Peyer's patch (tissue), 4 donors: ENCODE measurements at regions not wholly inside any gene's neighbourhood (a gene's known extent, or its start where the extent isn't known, plus 50 kb on each side); places are given as distances from the start of the nearest gene placed in this dataset.

Experiments
- POLR2A ChIP-seq, 2 donors: fragments of 450-650 bp; IDR thresholded peaks; one replicate each; pipeline ENCODE4 v1.5.1; 2017; ENCODE audit warnings: antibody characterized with exemption in 2 of 2, mild to moderate bottlenecking in 2 of 2, moderate library complexity in 2 of 2
- TF ChIP-seq, protein P1 (sequence below), 6 experiments: fragments of 450-650 bp in 4 of 6; fragments of 200-600 bp in 2 of 6; sonication (generic) in 1 of 6; IDR thresholded peaks; one replicate each; pipeline ENCODE4 v1.5.1; 2017 to 2019; ENCODE audit warnings: antibody characterized with exemption in 6 of 6, mild to moderate bottlenecking in 3 of 6, moderate library complexity in 1 of 6

DNA sequence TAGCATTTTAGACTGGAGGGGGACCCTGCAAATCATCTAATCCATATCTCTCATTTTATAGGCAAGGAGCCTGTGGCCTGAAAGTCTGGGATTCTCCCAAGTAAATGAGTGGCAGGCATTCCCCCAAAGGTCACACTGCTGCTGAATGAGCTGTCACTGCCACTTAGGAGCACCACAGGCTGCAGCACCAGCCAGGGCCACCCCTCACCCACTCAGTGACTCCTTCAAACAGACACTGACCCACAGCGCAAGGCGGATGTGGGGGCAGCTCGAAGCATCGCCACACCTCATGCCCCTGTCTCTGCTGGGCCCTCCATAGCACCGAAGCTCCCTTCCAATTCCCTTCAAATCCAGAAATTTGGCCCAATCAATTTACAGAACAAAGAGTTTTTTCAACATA is 119.9 kb upstream of the ARID1B start:
- TF ChIP-seq, protein P1, sequence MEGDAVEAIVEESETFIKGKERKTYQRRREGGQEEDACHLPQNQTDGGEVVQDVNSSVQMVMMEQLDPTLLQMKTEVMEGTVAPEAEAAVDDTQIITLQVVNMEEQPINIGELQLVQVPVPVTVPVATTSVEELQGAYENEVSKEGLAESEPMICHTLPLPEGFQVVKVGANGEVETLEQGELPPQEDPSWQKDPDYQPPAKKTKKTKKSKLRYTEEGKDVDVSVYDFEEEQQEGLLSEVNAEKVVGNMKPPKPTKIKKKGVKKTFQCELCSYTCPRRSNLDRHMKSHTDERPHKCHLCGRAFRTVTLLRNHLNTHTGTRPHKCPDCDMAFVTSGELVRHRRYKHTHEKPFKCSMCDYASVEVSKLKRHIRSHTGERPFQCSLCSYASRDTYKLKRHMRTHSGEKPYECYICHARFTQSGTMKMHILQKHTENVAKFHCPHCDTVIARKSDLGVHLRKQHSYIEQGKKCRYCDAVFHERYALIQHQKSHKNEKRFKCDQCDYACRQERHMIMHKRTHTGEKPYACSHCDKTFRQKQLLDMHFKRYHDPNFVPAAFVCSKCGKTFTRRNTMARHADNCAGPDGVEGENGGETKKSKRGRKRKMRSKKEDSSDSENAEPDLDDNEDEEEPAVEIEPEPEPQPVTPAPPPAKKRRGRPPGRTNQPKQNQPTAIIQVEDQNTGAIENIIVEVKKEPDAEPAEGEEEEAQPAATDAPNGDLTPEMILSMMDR (IDR thresholded peaks at IDR 0.05), result no peak
- no peak for TF ChIP-seq POLR2A (IDR thresholded peaks at IDR 0.05)
